Suprapubic skin (tissue), 4 donors: ENCODE measurements at regions not wholly inside any gene's neighbourhood (a gene's known extent, or its start where the extent isn't known, plus 50 kb on each side); places are given as distances from the start of the nearest gene placed in this dataset.

Source experiments
- DNase-seq, 2 donors: peaks; one replicate each; pipeline ENCODE4 v3.0.0-alpha.2; 2019; ENCODE audit warnings: low spot score in 2 of 2
- H3K27ac ChIP-seq: fragments of 200-600 bp; sonication (generic); one replicate; pipeline ENCODE4 v1.5.1; 2019
- H3K27me3 ChIP-seq: fragments of 200-600 bp; sonication (generic); one replicate; pipeline ENCODE4 v1.5.1; 2019
- H3K36me3 ChIP-seq: fragments of 200-600 bp; sonication (generic); one replicate; pipeline ENCODE4 v1.5.1; 2019
- H3K4me1 ChIP-seq: fragments of 200-600 bp; sonication (generic); one replicate; pipeline ENCODE4 v1.5.1; 2019
- H3K4me3 ChIP-seq: fragments of 200-600 bp; sonication (generic); one replicate; pipeline ENCODE4 v1.5.1; 2019; ENCODE audit warnings: mild to moderate bottlenecking
- H3K9me3 ChIP-seq: fragments of 200-600 bp; sonication (generic); one replicate; pipeline ENCODE4 v1.5.1; 2019
- CTCF ChIP-seq, 2 donors: fragments of 200-600 bp in 1 of 2; fragments of 450-650 bp in 1 of 2; sonication (generic) in 1 of 2; IDR thresholded peaks; one replicate each; pipeline ENCODE4 v1.5.1; 2016 to 2019; ENCODE audit warnings: antibody characterized with exemption in 2 of 2, mild to moderate bottlenecking in 1 of 2, moderate library complexity in 1 of 2
- EP300 ChIP-seq: sonication (generic); formaldehyde crosslinking; IDR thresholded peaks from one replicate; pipeline ENCODE4 v1.6.1; 2017; ENCODE audit warnings: antibody characterized with exemption
- POLR2A ChIP-seq, 2 donors: fragments of 450-650 bp; IDR thresholded peaks; one replicate each; pipeline ENCODE4 v1.6.1; 2017; ENCODE audit warnings: antibody characterized with exemption in 2 of 2, mild to moderate bottlenecking in 2 of 2, moderate library complexity in 2 of 2
- POLR2AphosphoS5 ChIP-seq, 3 donors: sonication (generic); formaldehyde crosslinking; IDR thresholded peaks; one replicate each; pipeline ENCODE4 v1.6.1; 2017; ENCODE audit warnings: antibody characterized with exemption in 3 of 3
- WGBS: methylation state at CpG from one replicate; pipeline ENCODE4 v1.1.5; 2018; 5-methylcytosine and 5-hydroxymethylcytosine counted together

GRCh38 chr1:224539971-224540370 lies 76.1 kb upstream of the CNIH3 start:
- H3K27me3 ChIP-seq = no peaks in the 10 kb centered on the region
- H3K36me3 ChIP-seq = no peaks in the 10 kb centered on the region
- H3K9me3 ChIP-seq = no peaks in the 10 kb centered on the region
- H3K27ac ChIP-seq = no peak overlapping the region
- no peak overlapping the region for H3K4me3 ChIP-seq
- peaks cover 28% of the 10 kb centered on the region for H3K4me1 ChIP-seq
- 29% methylated on average over 4 of the region's 4 CpGs for WGBS
- DNase-seq = no peak
- no peak for TF ChIP-seq POLR2AphosphoS5 (IDR thresholded peaks at IDR 0.05)
- no peak for TF ChIP-seq CTCF (IDR thresholded peaks at IDR 0.05)
- TF ChIP-seq EP300 = no peak
- TF ChIP-seq POLR2A (IDR thresholded peaks at IDR 0.05) = no peak

- 88% methylated on average over 1 of the region's 1 CpG for WGBS
- Histone ChIP-seq H3K4me3 (no peak overlapping the region), H3K27ac (no peak overlapping the region), H3K36me3 (no peaks in the 10 kb centered on the region), H3K9me3 (no peaks in the 10 kb centered on the region), H3K27me3 (no peaks in the 10 kb centered on the region), H3K4me1 (peaks cover 28% of the 10 kb centered on the region)
- no peak for TF ChIP-seq CTCF (IDR thresholded peaks at IDR 0.05)
- TF ChIP-seq POLR2A (IDR thresholded peaks at IDR 0.05) = no peak
- no peak for TF ChIP-seq POLR2AphosphoS5 (IDR thresholded peaks at IDR 0.05)
- TF ChIP-seq EP300 = no peak
- DNase-seq = no peak
Observed at GRCh38 chr1:224540535-224540934, 75.6 kb upstream of the CNIH3 start.

GRCh38 chr1:224541072-224541790 lies 74.9 kb upstream of the CNIH3 start:
- WGBS = 52% methylated on average over 3 of the region's 3 CpGs
- Histone ChIP-seq H3K9me3 (no peaks in the 10 kb centered on the region), H3K27me3 (no peaks in the 10 kb centered on the region), H3K4me3 (no peak overlapping the region), H3K36me3 (no peaks in the 10 kb centered on the region), H3K4me1 (peaks cover 28% of the 10 kb centered on the region), H3K27ac (no peak overlapping the region)
- no peak for TF ChIP-seq EP300
- no peak for TF ChIP-seq POLR2A (IDR thresholded peaks at IDR 0.05)
- TF ChIP-seq CTCF (IDR thresholded peaks at IDR 0.05) = no peak
- no peak for TF ChIP-seq POLR2AphosphoS5 (IDR thresholded peaks at IDR 0.05)
- no peak for DNase-seq

GRCh38 chr1:224541901-224542630 lies 74.1 kb upstream of the CNIH3 start:
- no peak for DNase-seq
- Histone ChIP-seq H3K4me3 (no peak overlapping the region), H3K27me3 (no peaks in the 10 kb centered on the region), H3K4me1 (peaks cover 31% of the 10 kb centered on the region), H3K36me3 (no peaks in the 10 kb centered on the region), H3K27ac (no peak overlapping the region), H3K9me3 (no peaks in the 10 kb centered on the region)
- WGBS = 75% methylated on average over 5 of the region's 5 CpGs
- no peak for TF ChIP-seq CTCF (IDR thresholded peaks at IDR 0.05)

GRCh38 chr1:224542783-224543440 lies 73.2 kb upstream of the CNIH3 start:
- no peak for DNase-seq
- peaks cover 32% of the 10 kb centered on the region for H3K4me1 ChIP-seq
- peak overlapping the region; percentile 13 for H3K27ac ChIP-seq
- no peaks in the 10 kb centered on the region for H3K36me3 ChIP-seq
- H3K9me3 ChIP-seq = no peaks in the 10 kb centered on the region
- 66% methylated on average over 7 of the region's 7 CpGs for WGBS
- H3K27me3 ChIP-seq = no peaks in the 10 kb centered on the region
- no peak for TF ChIP-seq EP300
- TF ChIP-seq CTCF (IDR thresholded peaks at IDR 0.05) = no peak
- no peak for TF ChIP-seq POLR2AphosphoS5 (IDR thresholded peaks at IDR 0.05)
- TF ChIP-seq POLR2A (IDR thresholded peaks at IDR 0.05) = no peak
- H3K4me3 ChIP-seq = no peak overlapping the region
